ENCODE measurements at regions not wholly inside any gene's neighbourhood (a gene's known extent, or its start where the extent isn't known, plus 50 kb on each side); places are given as distances from the start of the nearest gene placed in this dataset.

- no peak for TF ChIP-seq EZH2 (IDR thresholded peaks at IDR 0.05)
- TF ChIP-seq FOXP2 (optimal IDR thresholded peaks at IDR 0.05; ENCODE audit: control extremely low read depth, extremely low read length, insufficient read depth): no peak
- Histone ChIP-seq H3K4me3 (no peak overlapping the region), H3K9ac (ENCODE audit: insufficient read length) (no peak overlapping the region), H3K36me3 (ENCODE audit: insufficient read depth, low read length) (no peaks in the 10 kb centered on the region), H3K9me3 (ENCODE audit: low read depth, low read length) (no peaks in the 10 kb centered on the region), H3K27ac (no peak overlapping the region)
- DNase-seq (ENCODE audit: low read depth, low spot score): no peak
These were observed 373.8 kb downstream of the STIM2 start for GRCh38 chr4:27234306-27234899.

GRCh38 chr4:27239641-27240040, 379.0 kb downstream of the STIM2 start:
- no peak for DNase-seq (ENCODE audit: low read depth, low spot score)
- Histone ChIP-seq H3K27ac (no peak overlapping the region), H3K4me3 (no peak overlapping the region), H3K9ac (ENCODE audit: insufficient read length) (no peak overlapping the region), H3K9me3 (ENCODE audit: low read depth, low read length) (no peaks in the 10 kb centered on the region), H3K36me3 (ENCODE audit: insufficient read depth, low read length) (no peaks in the 10 kb centered on the region)
- no peak for TF ChIP-seq FOXP2 (optimal IDR thresholded peaks at IDR 0.05; ENCODE audit: control extremely low read depth, extremely low read length, insufficient read depth)

GRCh38 chr4:27242217-27242616, 381.6 kb downstream of the STIM2 start:
- Histone ChIP-seq H3K27ac (no peak overlapping the region), H3K9me3 (ENCODE audit: low read depth, low read length) (no peaks in the 10 kb centered on the region), H3K4me3 (no peak overlapping the region), H3K36me3 (ENCODE audit: insufficient read depth, low read length) (no peaks in the 10 kb centered on the region), H3K9ac (ENCODE audit: insufficient read length) (no peak overlapping the region)
- no peak for DNase-seq (ENCODE audit: low read depth, low spot score)
- TF ChIP-seq EZH2 (IDR thresholded peaks at IDR 0.05) (no peak), POLR2AphosphoS5 (IDR thresholded peaks at IDR 0.05; ENCODE audit: borderline replicate concordance, low read depth, low read length) (no peak), FOXP2 (optimal IDR thresholded peaks at IDR 0.05; ENCODE audit: control extremely low read depth, extremely low read length, insufficient read depth) (no peak)

- no peak for DNase-seq (ENCODE audit: low read depth, low spot score)
- Histone ChIP-seq H3K4me3 (no peak overlapping the region), H3K27ac (no peak overlapping the region), H3K9me3 (ENCODE audit: low read depth, low read length) (no peaks in the 10 kb centered on the region), H3K36me3 (ENCODE audit: insufficient read depth, low read length) (no peaks in the 10 kb centered on the region), H3K9ac (ENCODE audit: insufficient read length) (no peak overlapping the region)
- TF ChIP-seq POLR2AphosphoS5 (IDR thresholded peaks at IDR 0.05; ENCODE audit: borderline replicate concordance, low read depth, low read length) (no peak), EZH2 (IDR thresholded peaks at IDR 0.05) (no peak), FOXP2 (optimal IDR thresholded peaks at IDR 0.05; ENCODE audit: control extremely low read depth, extremely low read length, insufficient read depth) (no peak)
These were observed 384.6 kb downstream of the STIM2 start for GRCh38 chr4:27245216-27245615.

- Histone ChIP-seq H3K4me3 (no peak overlapping the region), H3K27ac (no peak overlapping the region), H3K9me3 (ENCODE audit: low read depth, low read length) (no peaks in the 10 kb centered on the region), H3K9ac (ENCODE audit: insufficient read length) (no peak overlapping the region), H3K36me3 (ENCODE audit: insufficient read depth, low read length) (no peaks in the 10 kb centered on the region)
- no peak for TF ChIP-seq POLR2AphosphoS5 (IDR thresholded peaks at IDR 0.05; ENCODE audit: borderline replicate concordance, low read depth, low read length)
- no peak for TF ChIP-seq EZH2 (IDR thresholded peaks at IDR 0.05)
- TF ChIP-seq FOXP2 (optimal IDR thresholded peaks at IDR 0.05; ENCODE audit: control extremely low read depth, extremely low read length, insufficient read depth): no peak
- DNase-seq (ENCODE audit: low read depth, low spot score): no peak
These were observed 388.2 kb downstream of the STIM2 start for GRCh38 chr4:27248829-27249228.

- Histone ChIP-seq H3K4me3 (no peak overlapping the region), H3K9me3 (ENCODE audit: low read depth, low read length) (no peaks in the 10 kb centered on the region), H3K27ac (no peak overlapping the region), H3K9ac (ENCODE audit: insufficient read length) (no peak overlapping the region), H3K36me3 (ENCODE audit: insufficient read depth, low read length) (no peaks in the 10 kb centered on the region)
- TF ChIP-seq FOXP2 (optimal IDR thresholded peaks at IDR 0.05; ENCODE audit: control extremely low read depth, extremely low read length, insufficient read depth) (no peak), POLR2AphosphoS5 (IDR thresholded peaks at IDR 0.05; ENCODE audit: borderline replicate concordance, low read depth, low read length) (no peak)
- DNase-seq (ENCODE audit: low read depth, low spot score): no peak
These were observed 391.1 kb downstream of the STIM2 start for GRCh38 chr4:27251771-27252170.

- no peak overlapping the region for H3K4me3 ChIP-seq
- no peaks in the 10 kb centered on the region for H3K36me3 ChIP-seq (ENCODE audit: insufficient read depth, low read length)
- H3K27ac ChIP-seq: no peak overlapping the region
- TF ChIP-seq POLR2AphosphoS5 (IDR thresholded peaks at IDR 0.05; ENCODE audit: borderline replicate concordance, low read depth, low read length): no peak
- TF ChIP-seq EZH2 (IDR thresholded peaks at IDR 0.05): no peak
- no peak for TF ChIP-seq FOXP2 (optimal IDR thresholded peaks at IDR 0.05; ENCODE audit: control extremely low read depth, extremely low read length, insufficient read depth)
- no peak overlapping the region for H3K9ac ChIP-seq (ENCODE audit: insufficient read length)
- DNase-seq (ENCODE audit: low read depth, low spot score): no peak
- no peaks in the 10 kb centered on the region for H3K9me3 ChIP-seq (ENCODE audit: low read depth, low read length)
These were observed 406.8 kb downstream of the STIM2 start for GRCh38 chr4:27267339-27267969.

- H3K4me3 ChIP-seq: no peak overlapping the region
- H3K9ac ChIP-seq (ENCODE audit: insufficient read length): no peak overlapping the region
- no peak overlapping the region for H3K27ac ChIP-seq
- TF ChIP-seq FOXP2 (optimal IDR thresholded peaks at IDR 0.05; ENCODE audit: control extremely low read depth, extremely low read length, insufficient read depth) (no peak), POLR2AphosphoS5 (IDR thresholded peaks at IDR 0.05; ENCODE audit: borderline replicate concordance, low read depth, low read length) (no peak), EZH2 (IDR thresholded peaks at IDR 0.05) (no peak)
- DNase-seq (ENCODE audit: low read depth, low spot score): no peak
- no peaks in the 10 kb centered on the region for H3K36me3 ChIP-seq (ENCODE audit: insufficient read depth, low read length)
- no peaks in the 10 kb centered on the region for H3K9me3 ChIP-seq (ENCODE audit: low read depth, low read length)
These were observed 407.3 kb downstream of the STIM2 start for GRCh38 chr4:27267970-27268355.

- Histone ChIP-seq H3K27ac (no peak overlapping the region), H3K9me3 (ENCODE audit: low read depth, low read length) (no peaks in the 10 kb centered on the region), H3K4me3 (no peak overlapping the region), H3K9ac (ENCODE audit: insufficient read length) (no peak overlapping the region), H3K36me3 (ENCODE audit: insufficient read depth, low read length) (no peaks in the 10 kb centered on the region)
- TF ChIP-seq POLR2AphosphoS5 (IDR thresholded peaks at IDR 0.05; ENCODE audit: borderline replicate concordance, low read depth, low read length) (no peak), EZH2 (IDR thresholded peaks at IDR 0.05) (no peak), FOXP2 (optimal IDR thresholded peaks at IDR 0.05; ENCODE audit: control extremely low read depth, extremely low read length, insufficient read depth) (no peak)
- no peak for DNase-seq (ENCODE audit: low read depth, low spot score)
These were observed 409.8 kb downstream of the STIM2 start for GRCh38 chr4:27270435-27270834.
